Thymus (tissue), 11 donors: ENCODE measurements at regions not wholly inside any gene's neighbourhood (a gene's known extent, or its start where the extent isn't known, plus 50 kb on each side); places are given as distances from the start of the nearest gene placed in this dataset.

ENCODE experiments used
- DNase-seq, 9 donors: peaks; one replicate each; pipeline ENCODE4 v3.0.0-alpha.2; 2013; ENCODE audit warnings: low spot score in 9 of 9, low read depth in 6 of 9, missing footprints in 1 of 9
- H3K27ac ChIP-seq, 2 donors: one replicate each; pipeline ENCODE4 v1.5.1; 2013; ENCODE audit warnings: control low read depth in 1 of 2, low read depth in 1 of 2, low read length in 1 of 2, mild to moderate bottlenecking in 1 of 2, moderate library complexity in 1 of 2
- H3K27me3 ChIP-seq, 2 donors: one replicate each; pipeline ENCODE4 v1.5.1; 2013; ENCODE audit warnings: low read length in 1 of 2; ENCODE audit not compliant: control insufficient read depth in 2 of 2, insufficient read depth in 1 of 2
- H3K36me3 ChIP-seq, 2 donors: one replicate each; pipeline ENCODE4 v1.5.1; 2013; ENCODE audit warnings: low read length in 1 of 2, mild to moderate bottlenecking in 1 of 2, moderate library complexity in 1 of 2; ENCODE audit not compliant: control insufficient read depth in 2 of 2, insufficient read depth in 2 of 2
- H3K4me1 ChIP-seq, 2 donors: one replicate each; pipeline ENCODE4 v1.5.1; 2013; ENCODE audit warnings: low read length in 2 of 2; ENCODE audit not compliant: control insufficient read depth in 2 of 2, insufficient read depth in 2 of 2
- H3K4me3 ChIP-seq, 2 donors: one replicate each; pipeline ENCODE4 v1.5.1; 2013; ENCODE audit warnings: low read length in 2 of 2, control low read depth in 1 of 2, mild to moderate bottlenecking in 1 of 2
- H3K9me3 ChIP-seq, 2 donors: one replicate each; pipeline ENCODE4 v1.5.1; 2013; ENCODE audit warnings: low read length in 1 of 2, mild to moderate bottlenecking in 1 of 2; ENCODE audit not compliant: control insufficient read depth in 2 of 2, insufficient read depth in 1 of 2
- WGBS: extraction: QIAGEN DNeasy Blood & Tissue Kit; methylation state at CpG from one replicate; pipeline ENCODE4 v1.1.7; 2013; 5-methylcytosine and 5-hydroxymethylcytosine counted together
- donor health status: healthy.

GRCh38 chr20:52785679-52786078, 186.5 kb upstream of the TSHZ2 start:
- no peaks in the 10 kb centered on the region for H3K27me3 ChIP-seq
- H3K4me1 ChIP-seq = no peaks in the 10 kb centered on the region
- H3K9me3 ChIP-seq = no peaks in the 10 kb centered on the region
- H3K27ac ChIP-seq = no peak overlapping the region
- DNase-seq = no peak
- no peak overlapping the region for H3K4me3 ChIP-seq
- no peaks in the 10 kb centered on the region for H3K36me3 ChIP-seq
- 91% methylated on average over 6 of the region's 6 CpGs for WGBS

DNA sequence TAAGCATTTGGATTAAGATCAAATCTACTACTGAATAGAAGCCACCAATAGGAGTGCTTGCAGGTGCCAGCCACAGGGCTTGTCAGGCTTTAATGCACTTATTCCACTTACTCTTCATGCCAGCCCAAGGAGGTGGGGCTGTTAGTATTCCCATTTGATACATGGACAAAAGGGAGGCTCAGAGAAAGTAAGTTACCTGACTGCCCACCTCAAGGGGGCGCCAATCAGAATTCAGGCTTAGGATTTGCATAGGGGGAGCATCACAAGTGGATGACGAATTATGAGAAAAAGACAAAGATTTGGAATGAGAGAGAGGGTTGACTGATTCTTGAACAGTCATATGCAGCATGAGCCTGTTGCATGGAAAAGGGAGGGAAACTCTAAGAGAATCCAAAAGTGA, 188.4 kb upstream of the TSHZ2 start:
- Histone ChIP-seq H3K27ac (no peak overlapping the region), H3K9me3 (no peaks in the 10 kb centered on the region), H3K4me3 (no peak overlapping the region), H3K4me1 (no peaks in the 10 kb centered on the region), H3K27me3 (no peaks in the 10 kb centered on the region), H3K36me3 (no peaks in the 10 kb centered on the region)
- peak in 2 of 9 donors; percentile 2 to 21 for DNase-seq
- 73% methylated on average over 2 of the region's 2 CpGs for WGBS

- Histone ChIP-seq H3K27me3 (no peaks in the 10 kb centered on the region), H3K4me3 (no peak overlapping the region), H3K36me3 (no peaks in the 10 kb centered on the region), H3K4me1 (no peaks in the 10 kb centered on the region), H3K27ac (no peak overlapping the region), H3K9me3 (no peaks in the 10 kb centered on the region)
- DNase-seq = no peak
- 86% methylated on average over 2 of the region's 2 CpGs for WGBS
These were observed 191.7 kb upstream of the TSHZ2 start for GRCh38 chr20:52780462-52780861.

GRCh38 chr20:52779125-52779524, 193.0 kb upstream of the TSHZ2 start:
- WGBS = 92% methylated on average over 3 of the region's 3 CpGs
- no peak for DNase-seq
- Histone ChIP-seq H3K36me3 (no peaks in the 10 kb centered on the region), H3K27me3 (no peaks in the 10 kb centered on the region), H3K4me3 (no peak overlapping the region), H3K4me1 (no peaks in the 10 kb centered on the region), H3K27ac (no peak overlapping the region), H3K9me3 (no peaks in the 10 kb centered on the region)

DNA sequence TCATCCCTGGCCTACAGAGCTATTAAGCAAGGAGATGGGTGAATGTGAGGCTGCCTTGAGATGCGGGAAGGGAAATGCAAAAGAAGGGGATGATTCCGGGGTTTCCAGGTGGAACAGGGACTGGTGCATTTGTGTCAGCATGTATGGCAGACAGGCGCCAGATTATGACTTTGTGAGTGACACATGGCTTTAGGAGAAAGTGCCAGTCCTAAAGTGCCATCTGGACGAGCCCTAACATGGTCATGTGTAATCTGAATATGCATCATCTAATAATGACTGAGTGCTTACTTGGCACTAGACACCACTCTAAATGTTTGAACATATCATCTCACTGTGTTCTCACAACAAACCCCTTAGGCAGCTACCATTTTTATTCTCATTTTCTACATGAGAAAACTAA, 195.0 kb upstream of the TSHZ2 start:
- H3K27ac ChIP-seq = no peak overlapping the region
- DNase-seq = no peak
- no peaks in the 10 kb centered on the region for H3K27me3 ChIP-seq
- no peaks in the 10 kb centered on the region for H3K4me1 ChIP-seq
- no peaks in the 10 kb centered on the region for H3K9me3 ChIP-seq
- no peak overlapping the region for H3K4me3 ChIP-seq
- no peaks in the 10 kb centered on the region for H3K36me3 ChIP-seq
- 92% methylated on average over 4 of the region's 4 CpGs for WGBS

DNA sequence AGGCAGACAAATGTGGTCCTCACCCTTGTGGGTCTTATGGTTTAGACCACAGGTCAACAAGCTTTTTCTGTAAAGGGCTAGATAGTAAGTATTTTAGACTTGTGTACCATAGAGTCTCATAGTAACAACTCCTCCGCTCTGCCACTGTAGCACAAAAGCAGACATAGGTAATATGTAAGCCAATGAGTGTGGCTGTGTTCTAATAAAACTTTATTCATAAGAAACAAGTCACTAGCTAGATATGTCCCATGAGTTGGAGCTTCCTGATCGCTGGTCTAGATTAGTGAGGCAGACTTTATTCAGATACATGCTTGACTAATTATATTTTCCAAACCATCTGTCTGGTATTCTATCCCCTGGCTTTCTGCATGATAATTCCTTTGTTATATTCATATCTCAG, 196.4 kb upstream of the TSHZ2 start:
- DNase-seq = no peak
- H3K9me3 ChIP-seq = no peaks in the 10 kb centered on the region
- no peak overlapping the region for H3K4me3 ChIP-seq
- no peaks in the 10 kb centered on the region for H3K36me3 ChIP-seq
- 97% methylated on average over 2 of the region's 2 CpGs for WGBS
- no peak overlapping the region for H3K27ac ChIP-seq
- no peaks in the 10 kb centered on the region for H3K27me3 ChIP-seq
- H3K4me1 ChIP-seq = no peaks in the 10 kb centered on the region

GRCh38 chr20:52768694-52769093, 203.5 kb upstream of the TSHZ2 start:
- Histone ChIP-seq H3K36me3 (no peaks in the 10 kb centered on the region), H3K4me3 (no peak overlapping the region), H3K27ac (no peak overlapping the region), H3K9me3 (no peaks in the 10 kb centered on the region), H3K27me3 (no peaks in the 10 kb centered on the region), H3K4me1 (no peaks in the 10 kb centered on the region)
- 77% methylated on average over 6 of the region's 6 CpGs for WGBS
- DNase-seq = no peak

- no peaks in the 10 kb centered on the region for H3K4me1 ChIP-seq
- H3K27ac ChIP-seq = no peak overlapping the region
- H3K36me3 ChIP-seq = no peaks in the 10 kb centered on the region
- H3K9me3 ChIP-seq = no peaks in the 10 kb centered on the region
- WGBS = 81% methylated on average over 7 of the region's 7 CpGs
- DNase-seq = no peak
- H3K27me3 ChIP-seq = no peaks in the 10 kb centered on the region
- H3K4me3 ChIP-seq = no peak overlapping the region
These were observed 205.3 kb upstream of the TSHZ2 start for GRCh38 chr20:52766645-52767435.

DNA sequence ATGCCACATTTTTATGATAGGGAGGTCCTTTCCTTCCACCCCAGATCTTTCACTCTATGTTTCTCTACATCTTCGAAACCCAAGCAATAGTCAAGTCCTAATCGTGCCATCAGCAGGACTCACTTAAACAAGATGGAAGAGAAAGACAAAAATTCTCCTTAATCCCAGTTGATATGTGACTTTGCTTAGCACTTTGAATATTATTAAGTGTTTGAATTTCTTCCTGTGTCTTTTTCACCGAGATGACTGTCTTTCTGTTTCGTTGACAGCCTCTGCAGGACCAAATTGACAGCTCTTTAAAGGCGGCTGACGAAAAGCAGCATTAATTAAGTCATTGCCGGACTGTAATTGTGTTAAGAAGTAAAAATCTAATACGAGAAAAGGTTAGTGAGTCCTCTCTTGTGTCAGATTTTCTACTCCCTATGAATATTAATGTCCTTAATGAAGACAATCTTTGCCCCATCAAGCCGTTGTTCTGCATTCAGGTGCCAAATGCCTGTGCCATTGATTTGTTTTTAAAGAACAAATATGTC, 208.8 kb upstream of the TSHZ2 start:
- Histone ChIP-seq H3K4me1 (no peaks in the 10 kb centered on the region), H3K4me3 (no peak overlapping the region), H3K36me3 (no peaks in the 10 kb centered on the region), H3K9me3 (no peaks in the 10 kb centered on the region), H3K27ac (no peak overlapping the region), H3K27me3 (no peaks in the 10 kb centered on the region)
- 88% methylated on average over 9 of the region's 9 CpGs for WGBS
- no peak for DNase-seq
